GM21423 (cell line): ENCODE measurements at regions not wholly inside any gene's neighbourhood (a gene's known extent, or its start where the extent isn't known, plus 50 kb on each side); places are given as distances from the start of the nearest gene placed in this dataset.

Experiments
- ATAC-seq: cut with Tn5 transposase; IDR thresholded peaks from one replicate; pipeline ENCODE4 v1.9.1; 2021; ENCODE audit warnings: mild to moderate bottlenecking, moderate library complexity; ENCODE audit not compliant: unreplicated experiment

GRCh38 chr4:23269566-23269965 lies 576.8 kb downstream of the GBA3 start:
- ATAC-seq = no peak

GRCh38 chr4:23268072-23268771 lies 575.5 kb downstream of the GBA3 start:
- no peak for ATAC-seq

GRCh38 chr4:23266401-23266800 lies 573.7 kb downstream of the GBA3 start:
- ATAC-seq = no peak

- no peak for ATAC-seq
Measured at GRCh38 chr4:23260511-23260910, 567.8 kb downstream of the GBA3 start.

- no peak for ATAC-seq
Measured at GRCh38 chr4:23245203-23245832, 552.6 kb downstream of the GBA3 start.

GRCh38 chr4:23242962-23243361 lies 550.2 kb downstream of the GBA3 start:
- no peak for ATAC-seq

- no peak for ATAC-seq
Measured at GRCh38 chr4:23241408-23241807, 548.7 kb downstream of the GBA3 start.

GRCh38 chr4:23238848-23239247 lies 546.1 kb downstream of the GBA3 start:
- ATAC-seq = no peak

- ATAC-seq = no peak
Measured at GRCh38 chr4:23237771-23238170, 545.0 kb downstream of the GBA3 start.

- ATAC-seq = no peak
Measured at GRCh38 chr4:23235628-23236390, 543.1 kb downstream of the GBA3 start.

- no peak for ATAC-seq
Measured at GRCh38 chr4:23234716-23235115, 542.0 kb downstream of the GBA3 start.

- ATAC-seq = no peak
Measured at GRCh38 chr4:23234018-23234417, 541.3 kb downstream of the GBA3 start.

- ATAC-seq = no peak
Measured at GRCh38 chr4:23233596-23233995, 540.9 kb downstream of the GBA3 start.

- ATAC-seq = no peak
Measured at GRCh38 chr4:23232987-23233386, 540.2 kb downstream of the GBA3 start.

- no peak for ATAC-seq
Measured at GRCh38 chr4:23225564-23225963, 532.8 kb downstream of the GBA3 start.

- ATAC-seq = no peak
Measured at GRCh38 chr4:23224684-23225420, 532.1 kb downstream of the GBA3 start.

GRCh38 chr4:23220911-23221310 lies 528.2 kb downstream of the GBA3 start:
- no peak for ATAC-seq

GRCh38 chr4:23219779-23220408 lies 527.2 kb downstream of the GBA3 start:
- no peak for ATAC-seq

- no peak for ATAC-seq
Measured at GRCh38 chr4:23213198-23213597, 520.5 kb downstream of the GBA3 start.

GRCh38 chr4:23212558-23212957 lies 519.8 kb downstream of the GBA3 start:
- ATAC-seq = no peak

GRCh38 chr4:23207059-23207458 lies 514.3 kb downstream of the GBA3 start:
- ATAC-seq = no peak
